Neural progenitor cell (in vitro differentiated cells): ENCODE measurements at regions not wholly inside any gene's neighbourhood (a gene's known extent, or its start where the extent isn't known, plus 50 kb on each side); places are given as distances from the start of the nearest gene placed in this dataset.

Source experiments
- CTCF ChIP-seq: fragments of 200-600 bp; sonication (generic); IDR thresholded peaks from 2 replicates; pipeline ENCODE4 v1.5.1; 2017; ENCODE audit warnings: antibody characterized with exemption, mild to moderate bottlenecking
- EZH2 ChIP-seq: fragments of 200-600 bp; sonication (generic); IDR thresholded peaks from 2 replicates; pipeline ENCODE4 v1.6.1; 2017; ENCODE audit warnings: antibody characterized with exemption, mild to moderate bottlenecking, moderate library complexity
- EZH2phosphoT487 ChIP-seq: fragments of 200-600 bp; sonication (generic); IDR thresholded peaks from 2 replicates; pipeline ENCODE4 v1.6.1; 2017; ENCODE audit warnings: antibody characterized with exemption

- TF ChIP-seq CTCF (no peak), EZH2 (no peak), EZH2phosphoT487 (no peak)
These were observed 63.0 kb upstream of the DLK1 start for GRCh38 chr14:100663761-100664052.
